HG03558 (cell line): ENCODE measurements at regions not wholly inside any gene's neighbourhood (a gene's known extent, or its start where the extent isn't known, plus 50 kb on each side); places are given as distances from the start of the nearest gene placed in this dataset.
"Not testable (repeated sequence)": the region's sequence is repeated elsewhere in the genome, so short reads cannot be mapped to it uniquely, and the experiment has no call there.

Experiments used
- ATAC-seq: cut with Tn5 transposase; IDR thresholded peaks from one replicate; pipeline ENCODE4 v1.9.1; 2021; ENCODE audit warnings: moderate number of reproducible peaks; ENCODE audit not compliant: unreplicated experiment; ENCODE audit errors: extremely low read depth

- no peak for ATAC-seq
These were observed 575.9 kb upstream of the MDGA2 start for GRCh38 chr14:48251290-48251689.

GRCh38 chr14:48250575-48250974 is 575.2 kb upstream of the MDGA2 start:
- ATAC-seq: no peak

DNA sequence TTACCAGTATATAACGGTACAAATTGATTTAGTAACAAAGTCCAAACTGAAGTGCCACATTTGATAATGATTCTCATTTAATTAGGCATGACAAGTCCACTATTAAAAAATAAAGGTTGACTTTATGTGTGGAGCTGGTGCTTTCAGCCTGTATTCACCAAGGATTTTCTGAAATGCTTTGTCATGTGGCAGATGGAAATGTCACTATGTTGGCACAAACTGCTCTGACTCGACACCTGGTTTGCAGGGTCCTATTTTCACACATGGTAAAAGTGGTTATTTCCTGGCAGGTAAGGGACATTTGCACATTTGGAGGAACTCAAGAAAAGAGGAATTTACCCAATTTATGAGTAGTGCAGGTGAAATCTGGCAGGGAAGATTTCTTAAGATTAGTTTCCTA is 572.6 kb upstream of the MDGA2 start:
- no peak for ATAC-seq

DNA sequence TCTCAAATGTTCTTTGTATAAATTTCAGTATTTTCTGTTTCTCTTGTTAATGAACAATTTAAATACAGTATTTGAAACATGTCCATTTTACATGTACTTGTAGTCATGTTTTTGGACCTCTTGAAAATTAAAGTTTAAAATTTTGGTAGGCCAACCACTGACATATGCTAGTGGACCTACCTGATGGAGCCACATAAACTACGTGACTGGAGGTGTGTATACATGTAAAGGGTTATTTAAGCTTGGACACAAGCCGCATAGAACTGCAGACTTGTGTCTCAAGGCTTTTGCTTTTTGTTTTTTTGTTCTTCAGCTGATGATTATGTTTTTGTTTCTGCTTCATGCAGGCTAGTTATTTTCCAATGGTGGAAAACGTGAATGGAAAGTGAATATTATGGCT is 568.5 kb upstream of the MDGA2 start:
- no peak for ATAC-seq

GRCh38 chr14:48229091-48229490 is 553.7 kb upstream of the MDGA2 start:
- no peak for ATAC-seq

- no peak for ATAC-seq
These were observed 518.5 kb upstream of the MDGA2 start for GRCh38 chr14:48193893-48194292.

DNA sequence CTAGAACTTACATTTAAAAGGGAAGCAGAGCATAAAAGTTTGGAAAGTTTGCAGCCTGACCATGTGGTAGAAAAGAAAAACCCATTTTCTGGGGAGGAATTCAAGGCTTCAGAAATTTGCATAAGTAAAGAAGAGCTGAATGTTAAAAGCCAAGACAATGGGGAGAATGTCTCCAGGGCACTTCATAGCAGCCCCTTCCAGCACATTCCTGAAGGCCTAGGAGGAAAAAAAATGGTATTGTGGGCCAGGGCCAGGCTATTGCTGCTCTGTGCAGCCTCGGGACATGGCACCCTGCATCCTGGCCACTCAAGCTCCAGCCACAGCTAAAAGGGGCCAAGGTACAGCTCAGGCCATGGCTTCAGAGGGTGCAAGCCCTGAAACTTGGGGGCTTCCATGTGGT is 474.2 kb upstream of the MDGA2 start:
- ATAC-seq: not testable (repeated sequence)

- ATAC-seq: no peak
These were observed 465.4 kb upstream of the MDGA2 start for GRCh38 chr14:48140804-48141203.

GRCh38 chr14:48129472-48129871 is 454.1 kb upstream of the MDGA2 start:
- ATAC-seq: no peak

GRCh38 chr14:48127674-48128073 is 452.3 kb upstream of the MDGA2 start:
- ATAC-seq: no peak

DNA sequence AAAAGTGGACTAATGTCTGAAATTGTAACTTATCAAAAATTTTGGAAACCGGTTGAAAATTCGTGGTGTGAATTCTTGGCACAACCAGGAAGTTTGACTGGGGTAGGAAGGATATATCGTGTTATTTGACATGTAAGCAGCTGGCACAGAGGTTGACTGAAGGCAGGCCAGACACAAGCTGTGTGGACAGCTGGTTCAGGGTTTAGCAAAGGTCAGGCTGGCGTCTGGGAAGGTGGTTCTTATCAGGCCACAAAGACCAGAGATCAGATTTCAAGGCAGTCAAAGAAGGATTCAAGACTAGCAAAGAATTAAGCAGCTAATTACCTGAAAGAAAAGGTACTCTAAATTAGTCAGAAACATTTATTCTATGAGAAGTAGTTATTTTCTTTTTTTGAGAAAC is 450.2 kb upstream of the MDGA2 start:
- ATAC-seq: no peak

DNA sequence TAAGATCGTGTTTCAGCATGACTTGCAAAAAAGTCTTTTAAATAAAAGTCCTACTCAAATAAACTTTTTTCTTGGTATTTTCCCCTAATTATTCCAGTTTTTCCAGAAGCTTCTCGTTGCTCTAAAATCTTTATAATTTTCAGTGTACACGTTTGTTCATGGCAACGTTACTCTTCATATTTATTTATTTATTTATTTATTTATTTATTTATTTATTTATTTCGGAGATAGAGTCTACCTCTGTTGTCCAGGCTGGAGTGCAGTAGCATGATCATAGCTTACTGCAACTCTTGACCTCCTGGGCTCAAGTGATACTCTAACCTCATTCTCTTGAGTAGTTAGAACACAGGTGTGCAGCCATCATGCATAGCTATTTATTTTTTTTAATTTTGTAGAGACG is 438.3 kb upstream of the MDGA2 start:
- ATAC-seq: no peak

DNA sequence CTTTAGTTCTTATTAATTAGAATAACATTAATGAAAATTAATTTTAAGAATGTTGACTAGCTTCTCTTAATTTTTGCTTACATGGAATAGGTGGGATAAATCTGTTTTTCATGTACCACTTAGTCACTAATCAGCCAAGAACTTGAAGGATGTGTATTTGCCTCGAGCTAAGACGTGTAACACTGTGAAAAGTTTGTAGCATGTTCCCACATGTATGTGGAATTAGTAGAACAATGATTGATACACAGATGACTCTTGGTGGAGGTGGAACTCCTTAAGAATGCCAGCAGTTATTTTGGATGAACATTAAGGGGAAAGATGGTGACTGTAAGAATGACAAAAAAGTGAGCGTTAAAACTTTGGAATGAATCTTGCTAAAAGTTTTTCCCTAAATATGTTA is 435.7 kb upstream of the MDGA2 start:
- no peak for ATAC-seq

DNA sequence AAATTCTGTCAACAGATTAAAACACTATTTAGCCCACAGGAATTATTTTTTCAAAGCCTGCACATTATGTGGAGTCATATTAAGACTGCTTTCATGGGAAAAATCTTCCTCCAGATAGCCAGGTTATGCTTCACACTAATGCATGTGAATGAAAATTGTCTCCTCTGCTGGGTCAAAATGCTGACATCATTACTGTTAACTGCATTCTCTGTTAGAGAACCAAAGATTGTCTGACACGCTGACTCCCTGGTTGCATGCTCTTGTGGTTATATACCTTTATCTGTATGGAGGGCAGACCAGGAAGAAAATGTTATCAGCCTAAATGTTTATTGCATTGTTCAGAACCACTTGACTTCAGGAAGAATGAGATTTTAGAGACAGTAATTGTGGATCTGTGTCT is 432.2 kb upstream of the MDGA2 start:
- ATAC-seq: no peak

GRCh38 chr14:48096897-48097296 is 421.5 kb upstream of the MDGA2 start:
- ATAC-seq: no peak

GRCh38 chr14:48086516-48086915 is 411.1 kb upstream of the MDGA2 start:
- no peak for ATAC-seq

GRCh38 chr14:48075487-48075886 is 400.1 kb upstream of the MDGA2 start:
- ATAC-seq: no peak

GRCh38 chr14:48052973-48053372 is 377.6 kb upstream of the MDGA2 start:
- no peak for ATAC-seq

GRCh38 chr14:48035836-48036235 is 360.4 kb upstream of the MDGA2 start:
- no peak for ATAC-seq

GRCh38 chr14:48027115-48027514 is 351.7 kb upstream of the MDGA2 start:
- ATAC-seq: no peak

GRCh38 chr14:48023881-48024280 is 348.5 kb upstream of the MDGA2 start:
- ATAC-seq: no peak

- ATAC-seq: not testable (repeated sequence)
These were observed 336.1 kb upstream of the MDGA2 start for GRCh38 chr14:48011484-48011883.

DNA sequence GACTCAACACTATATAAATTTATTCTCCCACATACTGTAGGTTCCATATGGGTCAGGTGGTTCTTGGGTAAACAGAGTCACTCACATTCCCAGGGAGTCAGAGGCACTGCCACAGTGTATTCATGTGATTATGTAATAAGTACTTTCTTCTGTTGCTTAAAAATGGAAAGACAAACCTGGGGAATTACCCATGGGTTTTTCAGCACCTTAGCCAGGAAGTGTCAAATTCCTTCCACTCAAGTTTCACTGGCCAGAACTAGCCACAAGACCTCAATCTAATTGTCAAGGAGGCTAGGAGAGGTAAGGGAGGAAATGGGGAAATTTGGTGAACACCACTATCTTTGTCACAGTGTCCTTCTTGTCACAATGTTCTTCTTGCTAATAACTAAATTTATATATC is 333.2 kb upstream of the MDGA2 start:
- ATAC-seq: no peak
